ENCODE measurements at regions not wholly inside any gene's neighbourhood (a gene's known extent, or its start where the extent isn't known, plus 50 kb on each side); places are given as distances from the start of the nearest gene placed in this dataset.

GRCh38 chr1:4133297-4133938 is 233.3 kb upstream of the C1orf174 start:
- TF ChIP-seq POLR2A (IDR thresholded peaks at IDR 0.05; ENCODE audit: low read length) (no peak), GATA1 (IDR thresholded peaks at IDR 0.05; ENCODE audit: low read depth, low read length) (no peak)

Data from erythroblast (primary cell).